Endothelial cell of umbilical vein (primary cell): ENCODE measurements at regions not wholly inside any gene's neighbourhood (a gene's known extent, or its start where the extent isn't known, plus 50 kb on each side); places are given as distances from the start of the nearest gene placed in this dataset.

Experiments used
- BruUV-seq: library from RNA; stranded (reverse); fragments of 400-500 nt; replicated peaks from 2 replicates; lab custom pipeline; 2021; lab: Mats Ljungman, UMichigan
- CTCF ChIA-PET: fragments of 300-600, 350-600 bp; sonication (Branson Sonifier 250); formaldehyde crosslinking; loops from one replicate; lab custom pipeline; 2021; ENCODE audit warnings: antibody characterized with exemption, inconsistent platforms; lab: Charles Lee
- POLR2A ChIA-PET: fragments of 300-600, 350-600 bp; sonication (Branson Sonifier 250); formaldehyde crosslinking; loops from one replicate; lab custom pipeline; 2021; ENCODE audit warnings: antibody characterized with exemption, inconsistent platforms; lab: Charles Lee
- DNase-seq: peaks from one replicate; pipeline ENCODE4 v3.0.0-alpha.2; 2011; ENCODE audit warnings: low read depth, low spot score
- FAIRE-seq: peaks from 2 replicates; lab custom pipeline; 2011; peaks lifted over from hg19 to GRCh38; lab: Jason Lieb, UNC
- H2AFZ ChIP-seq: 2 replicates; pipeline ENCODE4 v1.6.0; 2012; ENCODE audit warnings: low read depth, low read length, control low read depth, inconsistent platforms
- H3K27ac ChIP-seq: 2 replicates; pipeline ENCODE4 v1.5.1; 2011; ENCODE audit warnings: low read depth, mild to moderate bottlenecking, control low read depth, low read length, moderate library complexity; ENCODE audit not compliant: insufficient read depth
- H3K27me3 ChIP-seq, 2 experiments: 2 replicates each; pipeline versions ENCODE4 v1.6.0 to v1.6.1; 2011; ENCODE audit warnings: low read length in 2 of 2, mixed read lengths in 1 of 2; ENCODE audit not compliant: control insufficient read depth in 2 of 2, insufficient read depth in 2 of 2
- H3K36me3 ChIP-seq, 2 experiments: 2 replicates in 1 of 2; 3 replicates in 1 of 2; pipeline ENCODE4 v1.5.1; 2011; ENCODE audit warnings: low read length in 2 of 2, mild to moderate bottlenecking in 1 of 2, moderate library complexity in 1 of 2; ENCODE audit not compliant: control insufficient read depth in 2 of 2, insufficient read depth in 2 of 2; ENCODE audit errors: extremely low read depth in 1 of 2
- H3K4me1 ChIP-seq: 3 replicates; pipeline ENCODE4 v1.5.1; 2011; ENCODE audit warnings: mild to moderate bottlenecking, low read length; ENCODE audit not compliant: control insufficient read depth, insufficient read depth; ENCODE audit errors: extremely low read depth
- H3K4me2 ChIP-seq: 2 replicates; pipeline ENCODE4 v1.6.1; 2011; ENCODE audit warnings: low read length, control low read depth, mixed read lengths; ENCODE audit not compliant: insufficient read depth
- H3K4me3 ChIP-seq, 3 experiments: fragments of 200-600 bp in 1 of 3; sonication (generic), shearing (Covaris generic) in 1 of 3; replicated peaks in 1 of 3; 2 replicates each; pipeline ENCODE4 v1.5.1; 2011 to 2016; ENCODE audit warnings: control low read depth in 3 of 3, low read length in 3 of 3, mild to moderate bottlenecking in 2 of 3, inconsistent platforms in 1 of 3, low read depth in 1 of 3, moderate library complexity in 1 of 3; ENCODE audit not compliant: insufficient read depth in 1 of 3
- H3K79me2 ChIP-seq: 2 replicates; pipeline ENCODE4 v1.6.0; 2012; ENCODE audit warnings: low read length, inconsistent platforms; ENCODE audit not compliant: control insufficient read depth, insufficient read depth
- H3K9ac ChIP-seq: replicated peaks from 2 replicates; pipeline ENCODE3; 2011; ENCODE audit warnings: low read length, control low read depth; ENCODE audit not compliant: insufficient read depth; ENCODE audit errors: extremely low read depth
- H3K9me1 ChIP-seq: replicated peaks from 3 replicates; pipeline ENCODE4 v1.6.0; 2011; ENCODE audit warnings: mild to moderate bottlenecking, low read length; ENCODE audit not compliant: control insufficient read depth, insufficient read depth; ENCODE audit errors: extremely low read depth
- H3K9me3 ChIP-seq: replicated peaks from 2 replicates; pipeline ENCODE4 v1.5.1; 2012; ENCODE audit warnings: low read length, inconsistent platforms; ENCODE audit not compliant: control insufficient read depth, insufficient read depth
- H4K20me1 ChIP-seq: replicated peaks from 2 replicates; pipeline ENCODE3; 2011; ENCODE audit warnings: mild to moderate bottlenecking, low read length; ENCODE audit not compliant: control insufficient read depth, insufficient read depth; ENCODE audit errors: extremely low read depth
- EZH2 ChIP-seq: IDR thresholded peaks from 2 replicates; pipeline ENCODE4 v1.6.1; 2012; ENCODE audit warnings: borderline replicate concordance, low read depth, mild to moderate bottlenecking, moderate library complexity, low read length, inconsistent platforms; ENCODE audit not compliant: severe bottlenecking
- FOS ChIP-seq: IDR thresholded peaks from 2 replicates; pipeline ENCODE4 v1.6.1; 2011; ENCODE audit warnings: mild to moderate bottlenecking, low read length, moderate library complexity, borderline replicate concordance; ENCODE audit not compliant: insufficient read depth
- GATA2 ChIP-seq: IDR thresholded peaks from 2 replicates; pipeline ENCODE4 v1.7.0; 2011; ENCODE audit warnings: low read depth, mild to moderate bottlenecking, moderate library complexity, mixed read lengths, low read length; ENCODE audit not compliant: insufficient read length, insufficient read depth
- JUN ChIP-seq: IDR thresholded peaks from 2 replicates; pipeline ENCODE4 v1.6.1; 2011; ENCODE audit warnings: borderline replicate concordance, low read depth; ENCODE audit not compliant: insufficient read length, insufficient read depth
- MYC ChIP-seq: IDR thresholded peaks from one replicate; pipeline ENCODE4 v1.6.1; 2011; ENCODE audit warnings: mild to moderate bottlenecking, low read depth, low read length
- POLR2A ChIP-seq: IDR thresholded peaks from 2 replicates; pipeline ENCODE4 v1.6.1; 2012; ENCODE audit warnings: low read depth, mild to moderate bottlenecking, control low read depth, low read length
- POLR2AphosphoS5 ChIP-seq: IDR thresholded peaks from 2 replicates; pipeline ENCODE4 v1.6.1; 2012; ENCODE audit warnings: low read depth, mild to moderate bottlenecking, control low read depth, low read length, moderate library complexity; ENCODE audit not compliant: insufficient read depth
- dilution Hi-C: fragments of 300-500 bp; cut with MboI; formaldehyde crosslinking; loops from one replicate; pipeline ENCODE4 v1.15.0; 2019; ENCODE audit warnings: low sequenced_read_pairs; ENCODE audit not compliant: extremely low pct_ligation_motif_present
- intact Hi-C: fragments of 100-400 bp; cut with micrococcal nuclease; formaldehyde crosslinking; loops from one replicate; pipeline ENCODE4 v1.10.0; 2022
- TF ChIP-seq, protein P1 (sequence below): IDR thresholded peaks from 2 replicates; pipeline ENCODE4 v1.6.1; 2011; ENCODE audit not compliant: insufficient read depth, insufficient read length
- TF ChIP-seq, protein P2 (sequence below), 2 donors: IDR thresholded peaks; 1 replicate in 1 of 2; 2 replicates in 1 of 2; pipeline ENCODE4 v1.5.1; 2011; ENCODE audit warnings: low read length in 2 of 2, mild to moderate bottlenecking in 2 of 2, moderate library complexity in 2 of 2, control low read depth in 1 of 2, inconsistent platforms in 1 of 2, low read depth in 1 of 2; ENCODE audit not compliant: insufficient read depth in 1 of 2; ENCODE audit errors: extremely low read depth in 1 of 2

DNA sequence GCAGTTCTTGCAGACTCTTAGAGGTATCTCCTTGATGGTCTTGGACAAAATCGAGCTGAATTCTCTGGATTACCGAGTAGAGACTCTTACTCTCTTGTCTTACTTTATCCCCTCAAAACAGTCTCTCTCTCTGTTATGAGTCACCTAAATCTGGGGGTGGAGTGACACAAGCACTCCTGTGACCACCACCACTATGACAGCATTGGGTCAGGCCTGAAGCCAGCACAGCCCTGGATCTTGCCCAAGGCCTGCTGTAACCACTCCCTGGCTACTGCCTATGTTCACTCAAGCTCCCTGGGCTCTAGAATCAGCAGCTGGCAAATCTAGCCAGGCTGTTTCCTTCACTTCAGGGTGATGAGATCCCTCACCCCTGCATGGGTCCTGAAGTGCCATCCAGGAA is 662.5 kb downstream of the LUZP2 start:
- intact Hi-C loops = no loop called here
- CTCF ChIA-PET = no interaction called here
- POLR2A ChIA-PET = no interaction called here
- no TSS peak for BruUV-seq
- Histone ChIP-seq H4K20me1 (no peaks in the 10 kb centered on the region), H3K79me2 (no peaks in the 10 kb centered on the region), H3K9me1 (no peaks in the 10 kb centered on the region), H3K27ac (no peak overlapping the region), H3K36me3 (no peaks in the 10 kb centered on the region), H3K9me3 (no peaks in the 10 kb centered on the region), H3K9ac (no peak overlapping the region), H3K4me1 (no peaks in the 10 kb centered on the region), H3K4me3 (no peak overlapping the region), H3K4me2 (no peak overlapping the region), H2AFZ (no peak overlapping the region), H3K27me3 (no peaks in the 10 kb centered on the region)
- FAIRE-seq (no peak), DNase-seq (no peak)
- dilution Hi-C loops = no loop called here
- TF ChIP-seq, protein P1, sequence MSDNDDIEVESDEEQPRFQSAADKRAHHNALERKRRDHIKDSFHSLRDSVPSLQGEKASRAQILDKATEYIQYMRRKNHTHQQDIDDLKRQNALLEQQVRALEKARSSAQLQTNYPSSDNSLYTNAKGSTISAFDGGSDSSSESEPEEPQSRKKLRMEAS = no peak
- TF ChIP-seq MYC (no peak), JUN (no peak)
- TF ChIP-seq, protein P2, sequence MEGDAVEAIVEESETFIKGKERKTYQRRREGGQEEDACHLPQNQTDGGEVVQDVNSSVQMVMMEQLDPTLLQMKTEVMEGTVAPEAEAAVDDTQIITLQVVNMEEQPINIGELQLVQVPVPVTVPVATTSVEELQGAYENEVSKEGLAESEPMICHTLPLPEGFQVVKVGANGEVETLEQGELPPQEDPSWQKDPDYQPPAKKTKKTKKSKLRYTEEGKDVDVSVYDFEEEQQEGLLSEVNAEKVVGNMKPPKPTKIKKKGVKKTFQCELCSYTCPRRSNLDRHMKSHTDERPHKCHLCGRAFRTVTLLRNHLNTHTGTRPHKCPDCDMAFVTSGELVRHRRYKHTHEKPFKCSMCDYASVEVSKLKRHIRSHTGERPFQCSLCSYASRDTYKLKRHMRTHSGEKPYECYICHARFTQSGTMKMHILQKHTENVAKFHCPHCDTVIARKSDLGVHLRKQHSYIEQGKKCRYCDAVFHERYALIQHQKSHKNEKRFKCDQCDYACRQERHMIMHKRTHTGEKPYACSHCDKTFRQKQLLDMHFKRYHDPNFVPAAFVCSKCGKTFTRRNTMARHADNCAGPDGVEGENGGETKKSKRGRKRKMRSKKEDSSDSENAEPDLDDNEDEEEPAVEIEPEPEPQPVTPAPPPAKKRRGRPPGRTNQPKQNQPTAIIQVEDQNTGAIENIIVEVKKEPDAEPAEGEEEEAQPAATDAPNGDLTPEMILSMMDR (IDR thresholded peaks at IDR 0.05; ENCODE audit: extremely low read depth in 1 of 2, insufficient read depth in 1 of 2, low read depth in 1 of 2, low read length in 2 of 2) = no peak

DNA sequence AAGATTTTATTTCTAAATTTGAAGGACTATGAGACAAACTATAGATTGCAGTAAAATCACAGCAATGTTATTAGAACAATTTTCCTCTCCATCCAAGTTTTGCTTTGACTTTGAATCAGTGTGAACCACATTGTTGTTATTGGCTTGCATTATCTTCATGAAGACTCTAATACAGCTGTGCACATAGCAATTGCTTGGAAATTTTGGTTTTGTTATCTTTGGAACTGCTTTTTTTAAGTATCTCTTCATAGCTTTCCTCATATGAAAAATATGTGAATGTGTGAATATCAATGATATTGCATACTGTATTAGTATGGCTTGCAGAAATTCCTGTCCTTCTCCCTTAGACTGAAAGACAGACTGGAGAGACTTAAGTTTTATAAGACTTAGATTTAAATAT is 666.6 kb downstream of the LUZP2 start:
- Histone ChIP-seq H3K4me1 (no peaks in the 10 kb centered on the region), H3K79me2 (no peaks in the 10 kb centered on the region), H3K9ac (no peak overlapping the region), H3K36me3 (no peaks in the 10 kb centered on the region), H3K27ac (no peak overlapping the region), H4K20me1 (no peaks in the 10 kb centered on the region), H3K27me3 (no peaks in the 10 kb centered on the region), H3K9me1 (no peaks in the 10 kb centered on the region), H3K4me2 (no peak overlapping the region), H3K4me3 (no peak overlapping the region), H3K9me3 (no peaks in the 10 kb centered on the region), H2AFZ (no peak overlapping the region)
- TF ChIP-seq POLR2A (no peak), EZH2 (no peak), FOS (no peak), GATA2 (no peak), MYC (no peak), JUN (no peak), POLR2AphosphoS5 (no peak)
- TF ChIP-seq, protein P1 = no peak
- TF ChIP-seq, protein P2 (IDR thresholded peaks at IDR 0.05; ENCODE audit: extremely low read depth in 1 of 2, insufficient read depth in 1 of 2, low read depth in 1 of 2, low read length in 2 of 2) = no peak
- BruUV-seq = no TSS peak
- CTCF ChIA-PET = no interaction called here
- DNase-seq (no peak), FAIRE-seq (no peak)
- POLR2A ChIA-PET = no interaction called here
- dilution Hi-C loops = no loop called here
- intact Hi-C loops = no loop called here
